IMR-90 (cell line): ENCODE measurements at regions not wholly inside any gene's neighbourhood (a gene's known extent, or its start where the extent isn't known, plus 50 kb on each side); places are given as distances from the start of the nearest gene placed in this dataset.

Experiments
- ATAC-seq: fragments of 200-7000 bp; cut with Tn5 transposase; 2 replicates; pipeline ENCODE4 v1.9.1; 2020; ENCODE audit warnings: low read depth, mild to moderate bottlenecking, moderate library complexity
- BruUV-seq: library from RNA; stranded (reverse); fragments of 400-500 nt; replicated peaks from 2 replicates; lab custom pipeline; 2021; lab: Mats Ljungman, UMichigan
- CTCF ChIA-PET: fragments of 300-600 bp; formaldehyde crosslinking; extraction: SDS; loops from one replicate; lab custom pipeline; 2021; ENCODE audit warnings: antibody characterized with exemption; lab: Yijun Ruan, JAX
- POLR2A ChIA-PET: fragments of 300-600 bp; sonication (Branson Sonifier 250); formaldehyde crosslinking; loops from one replicate; lab custom pipeline; 2022; ENCODE audit warnings: antibody characterized with exemption; ENCODE audit not compliant: unreplicated experiment; lab: Charles Lee
- DNase-seq: peaks from one replicate; pipeline ENCODE4 v3.0.0; 2013
- H2AFZ ChIP-seq: replicated peaks from 2 replicates; pipeline ENCODE3; 2013; ENCODE audit warnings: low read length, mild to moderate bottlenecking; ENCODE audit not compliant: poor library complexity
- H2AK5ac ChIP-seq: 2 replicates; pipeline ENCODE4 v1.6.1; 2013; ENCODE audit warnings: low read depth, low read length, inconsistent platforms
- H2AK9ac ChIP-seq: replicated peaks from 2 replicates; pipeline ENCODE3; 2013; ENCODE audit warnings: mild to moderate bottlenecking, low read depth, low read length, moderate library complexity; ENCODE audit not compliant: poor library complexity
- H2BK120ac ChIP-seq: 2 replicates; pipeline ENCODE4 v1.6.1; 2013; ENCODE audit warnings: low read depth, low read length, inconsistent platforms
- H2BK15ac ChIP-seq: 3 replicates; pipeline ENCODE4 v1.6.1; 2013; ENCODE audit warnings: low read depth, low read length, inconsistent platforms
- H2BK20ac ChIP-seq: 2 replicates; pipeline ENCODE4 v1.6.1; 2013; ENCODE audit warnings: low read depth, mild to moderate bottlenecking, inconsistent platforms, low read length, moderate library complexity
- H2BK5ac ChIP-seq: 2 replicates; pipeline ENCODE4 v1.6.1; 2013; ENCODE audit warnings: mild to moderate bottlenecking, low read depth, low read length, inconsistent platforms; ENCODE audit not compliant: poor library complexity, severe bottlenecking
- H3K14ac ChIP-seq: replicated peaks from 2 replicates; pipeline ENCODE4 v1.6.1; 2013; ENCODE audit warnings: low read depth, low read length, inconsistent platforms
- H3K18ac ChIP-seq: 2 replicates; pipeline ENCODE4 v1.6.1; 2013; ENCODE audit warnings: low read depth, low read length, control low read depth
- H3K23ac ChIP-seq: 2 replicates; pipeline ENCODE4 v1.6.1; 2013; ENCODE audit warnings: low read depth, low read length, inconsistent platforms
- H3K27ac ChIP-seq: 2 replicates; pipeline ENCODE4 v1.5.1; 2013; ENCODE audit warnings: mild to moderate bottlenecking, control low read depth, low read length; ENCODE audit not compliant: insufficient read depth
- H3K27me3 ChIP-seq: 2 replicates; pipeline ENCODE4 v1.6.1; 2013; ENCODE audit warnings: low read length; ENCODE audit not compliant: control insufficient read depth, insufficient read depth
- H3K36me3 ChIP-seq: 2 replicates; pipeline ENCODE4 v1.6.1; 2013; ENCODE audit warnings: low read length, mixed read lengths; ENCODE audit not compliant: control insufficient read depth, insufficient read depth
- H3K4ac ChIP-seq: 2 replicates; pipeline ENCODE4 v1.6.1; 2013; ENCODE audit warnings: low read depth, low read length, inconsistent platforms
- H3K4me1 ChIP-seq: 2 replicates; pipeline ENCODE4 v1.6.1; 2013; ENCODE audit warnings: low read length, mixed read lengths; ENCODE audit not compliant: control insufficient read depth, insufficient read depth
- H3K4me2 ChIP-seq: 2 replicates; pipeline ENCODE4 v1.6.1; 2013; ENCODE audit warnings: low read depth, mild to moderate bottlenecking, control low read depth, low read length, moderate library complexity
- H3K4me3 ChIP-seq: 2 replicates; pipeline ENCODE4 v1.5.1; 2013; ENCODE audit warnings: low read depth, mild to moderate bottlenecking, control low read depth, low read length, moderate library complexity; ENCODE audit not compliant: insufficient read depth
- H3K56ac ChIP-seq: 2 replicates; pipeline ENCODE4 v1.6.1; 2013; ENCODE audit warnings: low read length, inconsistent platforms; ENCODE audit not compliant: insufficient read depth; ENCODE audit errors: extremely low read depth
- H3K79me1 ChIP-seq, 2 experiments: 2 replicates each; pipeline ENCODE4 v1.6.1; 2013; ENCODE audit warnings: low read length in 2 of 2, inconsistent platforms in 1 of 2, low read depth in 1 of 2
- H3K9ac ChIP-seq: 2 replicates; pipeline ENCODE4 v1.6.1; 2013; ENCODE audit warnings: low read depth, low read length, control low read depth
- H3K9me1 ChIP-seq: 2 replicates; pipeline ENCODE4 v1.6.1; 2013; ENCODE audit warnings: low read length, inconsistent platforms; ENCODE audit not compliant: insufficient read depth
- H3K9me3 ChIP-seq: 2 replicates; pipeline ENCODE4 v1.6.1; 2013; ENCODE audit warnings: low read length; ENCODE audit not compliant: control insufficient read depth, insufficient read depth
- H4K20me1 ChIP-seq: 2 replicates; pipeline ENCODE4 v1.6.1; 2013; ENCODE audit warnings: low read length, inconsistent platforms; ENCODE audit not compliant: insufficient read depth
- H4K5ac ChIP-seq: 2 replicates; pipeline ENCODE4 v1.6.1; 2013; ENCODE audit warnings: mild to moderate bottlenecking, low read depth, low read length, control low read depth
- H4K8ac ChIP-seq, 2 experiments: 2 replicates each; pipeline ENCODE4 v1.6.1; 2013; ENCODE audit warnings: low read depth in 2 of 2, low read length in 2 of 2, control low read depth in 1 of 2, inconsistent platforms in 1 of 2
- H4K91ac ChIP-seq: 2 replicates; pipeline ENCODE4 v1.6.1; 2013; ENCODE audit warnings: low read depth, low read length, inconsistent platforms; ENCODE audit not compliant: insufficient read depth
- BHLHE40 ChIP-seq: fragments of 150-350 bp; IDR thresholded peaks from 2 replicates; pipeline ENCODE4 v1.6.1; 2016; ENCODE audit warnings: mild to moderate bottlenecking, low read depth, low read length
- CHD1 ChIP-seq: IDR thresholded peaks from 2 replicates; pipeline ENCODE4 v1.6.1; 2012; ENCODE audit warnings: low read depth, low read length, improper control_type of control experiment
- MAZ ChIP-seq: IDR thresholded peaks from 2 replicates; pipeline ENCODE4 v1.6.1; 2012; ENCODE audit warnings: low read depth, mild to moderate bottlenecking, low read length, improper control_type of control experiment, moderate library complexity, borderline replicate concordance
- RCOR1 ChIP-seq: IDR thresholded peaks from 2 replicates; pipeline ENCODE4 v1.6.1; 2012; ENCODE audit warnings: mild to moderate bottlenecking, low read length, improper control_type of control experiment; ENCODE audit not compliant: insufficient replicate concordance
- RFX5 ChIP-seq: IDR thresholded peaks from 2 replicates; pipeline ENCODE4 v1.8.0; 2012; ENCODE audit warnings: low read depth, mild to moderate bottlenecking, low read length, moderate library complexity
- WGBS, 2 experiments: methylation state at CpG; one replicate each; pipeline versions ENCODE4 v1.1.5 to v1.1.7; 2013; ENCODE audit warnings: missing lambda C conversion rate in 2 of 2; ENCODE audit not compliant: insufficient read length in 1 of 2; ENCODE audit errors: extremely low coverage in 2 of 2; 5-methylcytosine and 5-hydroxymethylcytosine counted together
- dilution Hi-C: fragments of 300-500 bp; cut with HindIII; formaldehyde crosslinking; loops from one replicate; pipeline ENCODE4 v1.14.3; 2018; ENCODE audit warnings: low sequenced_read_pairs; ENCODE audit not compliant: unreplicated experiment
- in situ Hi-C: fragments of 300-500 bp; cut with MboI; formaldehyde crosslinking; loops from 3 replicates; pipeline ENCODE4 v1.14.3; 2019; ENCODE audit warnings: low sequenced_read_pairs, inconsistent platforms, mixed read lengths
- intact Hi-C: fragments of 100-400 bp; cut with micrococcal nuclease; formaldehyde crosslinking; loops from 2 replicates; pipeline ENCODE4 v1.10.0; 2022

- peaks cover 2% of the 10 kb centered on the region; the same call in 1 of the 2 replicates for H3K4me1 ChIP-seq
- TF ChIP-seq CHD1 (no peak), BHLHE40 (no peak), MAZ (no peak), RCOR1 (no peak), RFX5 (no peak)
- WGBS, 2 experiments, result no CpG with 5 or more reads among the region's 5 CpGs
- no peaks in the 10 kb centered on the region for H3K9me1 ChIP-seq
- ChIA-PET CTCF (no interaction called here), POLR2A (no interaction called here)
- H2AK5ac ChIP-seq, result no peak overlapping the region
- no peaks in the 10 kb centered on the region for H3K9me3 ChIP-seq
- H3K79me1 ChIP-seq, result no peaks in the 10 kb centered on the region
- no peak overlapping the region for H2AK9ac ChIP-seq
- DNase-seq, result no peak
- H3K14ac ChIP-seq, result no peak overlapping the region
- no peak overlapping the region for H3K18ac ChIP-seq
- intact Hi-C loops, result no loop called here
- H3K27ac ChIP-seq, result no peak overlapping the region
- H2BK15ac ChIP-seq, result no peak overlapping the region
- dilution Hi-C loops, result no loop called here
- BruUV-seq, result no TSS peak
- H3K23ac ChIP-seq, result no peak overlapping the region
- H2BK5ac ChIP-seq, result no peak overlapping the region
- no peak overlapping the region for H3K4ac ChIP-seq
- ATAC-seq, result no peak
- H3K4me3 ChIP-seq, result no peak overlapping the region
- no peak overlapping the region for H3K9ac ChIP-seq
- in situ Hi-C loops, result no loop called here
- no peaks in the 10 kb centered on the region for H3K27me3 ChIP-seq
- H4K91ac ChIP-seq, result no peak overlapping the region
- no peak overlapping the region for H4K5ac ChIP-seq
- no peaks in the 10 kb centered on the region for H4K20me1 ChIP-seq
- H2BK120ac ChIP-seq, result no peak overlapping the region
- H2AFZ ChIP-seq, result no peak overlapping the region
- no peak overlapping the region for H3K56ac ChIP-seq
- no peaks in the 10 kb centered on the region for H3K36me3 ChIP-seq
- no peak overlapping the region for H4K8ac ChIP-seq
- H2BK20ac ChIP-seq, result no peak overlapping the region
- no peak overlapping the region for H3K4me2 ChIP-seq
Measured at GRCh38 chr2:48235076-48235475, 79.4 kb upstream of the FOXN2 start.
